WTC11 (cell line): ENCODE measurements at regions not wholly inside any gene's neighbourhood (a gene's known extent, or its start where the extent isn't known, plus 50 kb on each side); places are given as distances from the start of the nearest gene placed in this dataset.

Experiments
- ATAC-seq: fragments of 200-7000 bp; cut with Tn5 transposase; 2 replicates; pipeline ENCODE4 v1.10.0; 2021; ENCODE audit warnings: mild to moderate bottlenecking, moderate library complexity
- CTCF ChIA-PET: fragments of 300-600 bp; sonication (Branson Sonifier 250); formaldehyde crosslinking; loops from one replicate; lab custom pipeline; 2021; ENCODE audit warnings: antibody characterized with exemption; lab: Charles Lee
- POLR2A ChIA-PET: fragments of 350-600 bp; sonication (Branson Sonifier 250); formaldehyde crosslinking; loops from one replicate; lab custom pipeline; 2021; ENCODE audit warnings: antibody characterized with exemption; lab: Charles Lee
- DNase-seq: peaks from one replicate; pipeline ENCODE4 v3.0.0; 2021; ENCODE audit warnings: low spot score
- H3K27ac Mint-ChIP-seq: 2 replicates; pipeline ENCODE4 v1.8.0; 2021; ENCODE audit warnings: mixed read lengths
- H3K27me3 Mint-ChIP-seq: 2 replicates; pipeline ENCODE4 v1.8.0; 2021; ENCODE audit warnings: low read depth, mild to moderate bottlenecking, moderate library complexity, mixed read lengths
- H3K36me3 Mint-ChIP-seq: 2 replicates; pipeline ENCODE4 v1.8.0; 2021; ENCODE audit warnings: mixed read lengths
- H3K4me1 Mint-ChIP-seq: 2 replicates; pipeline ENCODE4 v1.8.0; 2022; ENCODE audit warnings: mixed read lengths
- H3K4me3 Mint-ChIP-seq: 2 replicates; pipeline ENCODE4 v1.8.0; 2021; ENCODE audit warnings: mild to moderate bottlenecking, moderate library complexity, mixed read lengths
- H3K9me3 Mint-ChIP-seq: 2 replicates; pipeline ENCODE4 v1.8.0; 2021; ENCODE audit warnings: mixed read lengths
- ESRRA ChIP-seq: sonication (generic); formaldehyde crosslinking; IDR thresholded peaks from 2 replicates; pipeline ENCODE4 v1.8.1; 2022; ENCODE audit warnings: mild to moderate bottlenecking, missing genetic modification reagents, borderline replicate concordance
- JAZF1 ChIP-seq: fragments of 250-450 bp; sonication (Bioruptor Pico); IDR thresholded peaks from 2 replicates; pipeline ENCODE4 v1.9.0; 2021; ENCODE audit warnings: moderate library complexity, mild to moderate bottlenecking, inconsistent platforms
- MXD4 ChIP-seq: fragments of 250-450 bp; sonication (Bioruptor Pico); IDR thresholded peaks from 2 replicates; pipeline ENCODE4 v1.8.0; 2021; ENCODE audit warnings: mild to moderate bottlenecking, moderate library complexity, borderline replicate concordance
- NFYB ChIP-seq: sonication (generic); formaldehyde crosslinking; conservative IDR thresholded peaks from 2 replicates; pipeline ENCODE4 v1.8.0; 2022; ENCODE audit warnings: low read depth, missing genetic modification reagents
- NR2C2 ChIP-seq: sonication (generic); formaldehyde crosslinking; IDR thresholded peaks from 2 replicates; pipeline ENCODE4 v1.8.0; 2022; ENCODE audit warnings: mild to moderate bottlenecking, missing genetic modification reagents
- OVOL2 ChIP-seq: fragments of 250-450 bp; sonication (Bioruptor Pico); IDR thresholded peaks from 2 replicates; pipeline ENCODE4 v1.9.0; 2021; ENCODE audit warnings: mild to moderate bottlenecking, borderline replicate concordance
- SMAD3 ChIP-seq: sonication (generic); formaldehyde crosslinking; IDR thresholded peaks from 2 replicates; pipeline ENCODE4 v1.8.0; 2022; ENCODE audit warnings: missing genetic modification reagents, mild to moderate bottlenecking, borderline replicate concordance
- TEAD1 ChIP-seq: sonication (generic); formaldehyde crosslinking; IDR thresholded peaks from 2 replicates; pipeline ENCODE4 v1.8.0; 2022; ENCODE audit warnings: mild to moderate bottlenecking, missing genetic modification reagents
- ZBTB21 ChIP-seq: sonication (generic); formaldehyde crosslinking; IDR thresholded peaks from 2 replicates; pipeline ENCODE4 v1.8.1; 2023; ENCODE audit warnings: mild to moderate bottlenecking, missing genetic modification reagents, borderline replicate concordance
- ZNF396 ChIP-seq: fragments of 250-450 bp; sonication (Bioruptor Pico); IDR thresholded peaks from 2 replicates; pipeline ENCODE4 v1.8.0; 2021; ENCODE audit warnings: mild to moderate bottlenecking, moderate library complexity, borderline replicate concordance
- ZNF512 ChIP-seq: sonication (generic); formaldehyde crosslinking; IDR thresholded peaks from 2 replicates; pipeline ENCODE4 v1.8.1; 2022; ENCODE audit warnings: missing genetic modification reagents, borderline replicate concordance
- TF ChIP-seq, protein P1 (sequence below): sonication (generic); formaldehyde crosslinking; IDR thresholded peaks from 2 replicates; pipeline ENCODE4 v1.8.1; 2023; ENCODE audit warnings: mild to moderate bottlenecking, missing genetic modification reagents
- TF ChIP-seq, protein P2 (sequence below): sonication (generic); formaldehyde crosslinking; IDR thresholded peaks from 2 replicates; pipeline ENCODE4 v1.8.1; 2023; ENCODE audit warnings: mild to moderate bottlenecking, missing genetic modification reagents, borderline replicate concordance
- TF ChIP-seq, protein P3 (sequence below): sonication (generic); formaldehyde crosslinking; conservative IDR thresholded peaks from 2 replicates; pipeline ENCODE4 v1.8.1; 2023; ENCODE audit warnings: mild to moderate bottlenecking, low read depth, missing genetic modification reagents, moderate library complexity

DNA sequence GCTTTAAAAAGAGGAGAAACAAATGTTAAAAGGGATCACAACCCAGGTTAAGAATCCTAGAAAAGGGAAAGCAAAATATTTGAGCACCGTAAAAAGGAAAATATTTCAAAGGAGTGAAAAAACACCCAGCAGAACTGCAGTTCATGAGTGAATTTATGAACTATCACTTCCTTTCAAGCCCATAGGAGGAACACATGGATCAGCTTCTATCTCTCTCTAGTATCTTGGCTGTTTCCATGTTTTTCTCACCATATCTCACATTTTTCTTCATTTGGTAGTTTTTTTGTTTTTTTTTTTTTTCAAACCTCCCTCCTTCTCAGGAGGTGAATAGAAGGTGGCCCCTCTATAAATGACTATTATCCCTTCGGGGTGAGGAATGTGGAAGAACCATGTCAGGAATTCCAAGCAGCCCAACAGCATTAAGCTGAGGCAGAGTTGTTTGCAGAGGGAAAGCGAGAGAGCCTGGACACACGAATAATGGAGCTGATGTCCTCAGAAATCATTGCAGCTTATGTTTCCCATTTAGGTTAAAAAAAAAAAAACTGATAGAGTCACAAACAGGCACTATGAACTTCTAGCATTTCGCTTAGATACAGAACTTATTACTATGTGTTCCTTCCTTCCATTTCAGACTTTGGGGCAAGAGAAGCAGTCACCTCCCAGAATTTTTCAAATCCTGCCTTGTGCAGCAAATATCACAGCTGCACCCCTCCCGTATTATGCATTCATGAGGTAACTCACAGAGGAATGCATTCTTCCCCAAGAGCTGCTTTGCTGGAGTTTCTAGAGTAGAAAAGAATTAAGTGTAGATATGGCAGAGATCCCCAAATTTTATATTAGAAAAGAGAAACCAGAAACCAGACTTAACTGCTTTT lies 315.6 kb downstream of the IRS1 start:
- DNase-seq: peak; percentile 32
- TF ChIP-seq TEAD1 (CRISPR knock-in tag) (peak; percentile 74; the same call in 1 of the 2 replicates), ZNF396 (CRISPR knock-in tag) (no peak)
- Mint-ChIP-seq H3K9me3 (peaks cover 3% of the 10 kb centered on the region; the same call in 1 of the 2 replicates), H3K27ac (peak overlapping the region; percentile 97), H3K36me3 (peaks cover under 1% of the 10 kb centered on the region; the same call in 1 of the 2 replicates), H3K4me3 (peak overlapping the region; percentile 50), H3K27me3 (no peaks in the 10 kb centered on the region), H3K4me1 (peaks cover 52% of the 10 kb centered on the region)
- ChIA-PET POLR2A (no interaction called here), CTCF (interaction anchor here (1.0 to 1.3 kb wide), 2 partner anchors 131 to 314 kb away, joined by 4 to 5 read pairs; no protein-coding TSS in a partner anchor)
- peak; percentile 98 for ATAC-seq

- no peaks in the 10 kb centered on the region for H3K27me3 Mint-ChIP-seq
- peak overlapping the region; percentile 5; the same call in 1 of the 2 replicates for H3K4me3 Mint-ChIP-seq
- peak overlapping the region; percentile 97 for H3K27ac Mint-ChIP-seq
- H3K9me3 Mint-ChIP-seq: 0 out of 2 replicates have a peak, but pooled peaks cover 3% of the 10 kb centered on the region
- DNase-seq (no peak), ATAC-seq (peak; percentile 8; the same call in 1 of the 2 replicates)
- CTCF ChIA-PET: no interaction called here
- peaks cover 5% of the 10 kb centered on the region for H3K36me3 Mint-ChIP-seq
- H3K4me1 Mint-ChIP-seq: peaks cover 60% of the 10 kb centered on the region
- POLR2A ChIA-PET: no interaction called here
- TF ChIP-seq, protein P1, sequence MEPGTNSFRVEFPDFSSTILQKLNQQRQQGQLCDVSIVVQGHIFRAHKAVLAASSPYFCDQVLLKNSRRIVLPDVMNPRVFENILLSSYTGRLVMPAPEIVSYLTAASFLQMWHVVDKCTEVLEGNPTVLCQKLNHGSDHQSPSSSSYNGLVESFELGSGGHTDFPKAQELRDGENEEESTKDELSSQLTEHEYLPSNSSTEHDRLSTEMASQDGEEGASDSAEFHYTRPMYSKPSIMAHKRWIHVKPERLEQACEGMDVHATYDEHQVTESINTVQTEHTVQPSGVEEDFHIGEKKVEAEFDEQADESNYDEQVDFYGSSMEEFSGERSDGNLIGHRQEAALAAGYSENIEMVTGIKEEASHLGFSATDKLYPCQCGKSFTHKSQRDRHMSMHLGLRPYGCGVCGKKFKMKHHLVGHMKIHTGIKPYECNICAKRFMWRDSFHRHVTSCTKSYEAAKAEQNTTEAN (CRISPR knock-in tag): no peak
- TF ChIP-seq ZNF512 (CRISPR knock-in tag) (no peak), SMAD3 (CRISPR knock-in tag) (no peak), JAZF1 (CRISPR knock-in tag) (no peak), ESRRA (CRISPR knock-in tag) (no peak), NFYB (CRISPR knock-in tag) (no peak), MXD4 (CRISPR knock-in tag) (no peak), ZBTB21 (CRISPR knock-in tag) (no peak), NR2C2 (CRISPR knock-in tag) (no peak), OVOL2 (no peak), TEAD1 (CRISPR knock-in tag) (no peak)
- TF ChIP-seq, protein P2, sequence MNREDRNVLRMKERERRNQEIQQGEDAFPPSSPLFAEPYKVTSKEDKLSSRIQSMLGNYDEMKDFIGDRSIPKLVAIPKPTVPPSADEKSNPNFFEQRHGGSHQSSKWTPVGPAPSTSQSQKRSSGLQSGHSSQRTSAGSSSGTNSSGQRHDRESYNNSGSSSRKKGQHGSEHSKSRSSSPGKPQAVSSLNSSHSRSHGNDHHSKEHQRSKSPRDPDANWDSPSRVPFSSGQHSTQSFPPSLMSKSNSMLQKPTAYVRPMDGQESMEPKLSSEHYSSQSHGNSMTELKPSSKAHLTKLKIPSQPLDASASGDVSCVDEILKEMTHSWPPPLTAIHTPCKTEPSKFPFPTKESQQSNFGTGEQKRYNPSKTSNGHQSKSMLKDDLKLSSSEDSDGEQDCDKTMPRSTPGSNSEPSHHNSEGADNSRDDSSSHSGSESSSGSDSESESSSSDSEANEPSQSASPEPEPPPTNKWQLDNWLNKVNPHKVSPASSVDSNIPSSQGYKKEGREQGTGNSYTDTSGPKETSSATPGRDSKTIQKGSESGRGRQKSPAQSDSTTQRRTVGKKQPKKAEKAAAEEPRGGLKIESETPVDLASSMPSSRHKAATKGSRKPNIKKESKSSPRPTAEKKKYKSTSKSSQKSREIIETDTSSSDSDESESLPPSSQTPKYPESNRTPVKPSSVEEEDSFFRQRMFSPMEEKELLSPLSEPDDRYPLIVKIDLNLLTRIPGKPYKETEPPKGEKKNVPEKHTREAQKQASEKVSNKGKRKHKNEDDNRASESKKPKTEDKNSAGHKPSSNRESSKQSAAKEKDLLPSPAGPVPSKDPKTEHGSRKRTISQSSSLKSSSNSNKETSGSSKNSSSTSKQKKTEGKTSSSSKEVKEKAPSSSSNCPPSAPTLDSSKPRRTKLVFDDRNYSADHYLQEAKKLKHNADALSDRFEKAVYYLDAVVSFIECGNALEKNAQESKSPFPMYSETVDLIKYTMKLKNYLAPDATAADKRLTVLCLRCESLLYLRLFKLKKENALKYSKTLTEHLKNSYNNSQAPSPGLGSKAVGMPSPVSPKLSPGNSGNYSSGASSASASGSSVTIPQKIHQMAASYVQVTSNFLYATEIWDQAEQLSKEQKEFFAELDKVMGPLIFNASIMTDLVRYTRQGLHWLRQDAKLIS: no peak
- TF ChIP-seq, protein P3, sequence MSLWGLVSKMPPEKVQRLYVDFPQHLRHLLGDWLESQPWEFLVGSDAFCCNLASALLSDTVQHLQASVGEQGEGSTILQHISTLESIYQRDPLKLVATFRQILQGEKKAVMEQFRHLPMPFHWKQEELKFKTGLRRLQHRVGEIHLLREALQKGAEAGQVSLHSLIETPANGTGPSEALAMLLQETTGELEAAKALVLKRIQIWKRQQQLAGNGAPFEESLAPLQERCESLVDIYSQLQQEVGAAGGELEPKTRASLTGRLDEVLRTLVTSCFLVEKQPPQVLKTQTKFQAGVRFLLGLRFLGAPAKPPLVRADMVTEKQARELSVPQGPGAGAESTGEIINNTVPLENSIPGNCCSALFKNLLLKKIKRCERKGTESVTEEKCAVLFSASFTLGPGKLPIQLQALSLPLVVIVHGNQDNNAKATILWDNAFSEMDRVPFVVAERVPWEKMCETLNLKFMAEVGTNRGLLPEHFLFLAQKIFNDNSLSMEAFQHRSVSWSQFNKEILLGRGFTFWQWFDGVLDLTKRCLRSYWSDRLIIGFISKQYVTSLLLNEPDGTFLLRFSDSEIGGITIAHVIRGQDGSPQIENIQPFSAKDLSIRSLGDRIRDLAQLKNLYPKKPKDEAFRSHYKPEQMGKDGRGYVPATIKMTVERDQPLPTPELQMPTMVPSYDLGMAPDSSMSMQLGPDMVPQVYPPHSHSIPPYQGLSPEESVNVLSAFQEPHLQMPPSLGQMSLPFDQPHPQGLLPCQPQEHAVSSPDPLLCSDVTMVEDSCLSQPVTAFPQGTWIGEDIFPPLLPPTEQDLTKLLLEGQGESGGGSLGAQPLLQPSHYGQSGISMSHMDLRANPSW (CRISPR knock-in tag): no peak
These were observed 316.5 kb downstream of the IRS1 start for GRCh38 chr2:226483143-226483542.
